Fibroblast of the aortic adventitia (primary cell): ENCODE measurements at regions not wholly inside any gene's neighbourhood (a gene's known extent, or its start where the extent isn't known, plus 50 kb on each side); places are given as distances from the start of the nearest gene placed in this dataset.
"Not testable (repeated sequence)": the region's sequence is repeated elsewhere in the genome, so short reads cannot be mapped to it uniquely, and the experiment has no call there.

ENCODE experiments used
- DNase-seq: peaks from one replicate; pipeline ENCODE4 v3.0.0-alpha.2; 2010; ENCODE audit warnings: low read depth
- H3K4me3 ChIP-seq: 2 replicates; pipeline ENCODE4 v1.5.1; 2011; ENCODE audit warnings: low read depth, mild to moderate bottlenecking, control low read depth, low read length, moderate library complexity
- TF ChIP-seq, protein P1 (sequence below): IDR thresholded peaks from 2 replicates; pipeline ENCODE4 v1.5.1; 2011; ENCODE audit warnings: mild to moderate bottlenecking, low read length, control low read depth, inconsistent platforms; ENCODE audit not compliant: insufficient read depth

DNA sequence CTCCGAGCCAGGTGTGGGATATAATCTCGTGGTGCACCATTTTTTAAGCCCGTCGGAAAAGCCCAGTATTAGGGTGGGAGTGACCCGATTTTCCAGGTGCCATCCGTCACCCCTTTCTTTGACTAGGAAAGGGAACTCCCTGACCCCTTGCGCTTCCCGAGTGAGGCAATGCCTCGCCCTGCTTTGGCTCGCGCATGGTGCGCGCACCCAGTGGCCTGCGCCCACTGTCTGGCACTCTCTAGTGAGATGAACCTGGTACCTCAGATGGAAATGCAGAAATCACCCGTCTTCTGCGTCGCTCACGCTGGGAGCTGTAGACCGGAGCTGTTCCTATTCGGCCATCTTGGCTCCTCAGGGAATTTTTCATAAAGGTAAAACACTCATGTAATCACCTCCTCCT lies 63.9 kb downstream of the RWDD3 start:
- not testable (repeated sequence) for DNase-seq, H3K4me3 ChIP-seq

GRCh38 chr1:95301091-95301490 lies 67.1 kb downstream of the RWDD3 start:
- TF ChIP-seq, protein P1, sequence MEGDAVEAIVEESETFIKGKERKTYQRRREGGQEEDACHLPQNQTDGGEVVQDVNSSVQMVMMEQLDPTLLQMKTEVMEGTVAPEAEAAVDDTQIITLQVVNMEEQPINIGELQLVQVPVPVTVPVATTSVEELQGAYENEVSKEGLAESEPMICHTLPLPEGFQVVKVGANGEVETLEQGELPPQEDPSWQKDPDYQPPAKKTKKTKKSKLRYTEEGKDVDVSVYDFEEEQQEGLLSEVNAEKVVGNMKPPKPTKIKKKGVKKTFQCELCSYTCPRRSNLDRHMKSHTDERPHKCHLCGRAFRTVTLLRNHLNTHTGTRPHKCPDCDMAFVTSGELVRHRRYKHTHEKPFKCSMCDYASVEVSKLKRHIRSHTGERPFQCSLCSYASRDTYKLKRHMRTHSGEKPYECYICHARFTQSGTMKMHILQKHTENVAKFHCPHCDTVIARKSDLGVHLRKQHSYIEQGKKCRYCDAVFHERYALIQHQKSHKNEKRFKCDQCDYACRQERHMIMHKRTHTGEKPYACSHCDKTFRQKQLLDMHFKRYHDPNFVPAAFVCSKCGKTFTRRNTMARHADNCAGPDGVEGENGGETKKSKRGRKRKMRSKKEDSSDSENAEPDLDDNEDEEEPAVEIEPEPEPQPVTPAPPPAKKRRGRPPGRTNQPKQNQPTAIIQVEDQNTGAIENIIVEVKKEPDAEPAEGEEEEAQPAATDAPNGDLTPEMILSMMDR, result no peak
- DNase-seq, result no peak
- no peak overlapping the region for H3K4me3 ChIP-seq

GRCh38 chr1:95301614-95302013 lies 67.6 kb downstream of the RWDD3 start:
- no peak overlapping the region for H3K4me3 ChIP-seq
- no peak for DNase-seq
- TF ChIP-seq, protein P1, result no peak

- no peak for DNase-seq
- no peak overlapping the region for H3K4me3 ChIP-seq
- TF ChIP-seq, protein P1, result no peak
Observed at GRCh38 chr1:95304803-95305202, 70.8 kb downstream of the RWDD3 start.

DNA sequence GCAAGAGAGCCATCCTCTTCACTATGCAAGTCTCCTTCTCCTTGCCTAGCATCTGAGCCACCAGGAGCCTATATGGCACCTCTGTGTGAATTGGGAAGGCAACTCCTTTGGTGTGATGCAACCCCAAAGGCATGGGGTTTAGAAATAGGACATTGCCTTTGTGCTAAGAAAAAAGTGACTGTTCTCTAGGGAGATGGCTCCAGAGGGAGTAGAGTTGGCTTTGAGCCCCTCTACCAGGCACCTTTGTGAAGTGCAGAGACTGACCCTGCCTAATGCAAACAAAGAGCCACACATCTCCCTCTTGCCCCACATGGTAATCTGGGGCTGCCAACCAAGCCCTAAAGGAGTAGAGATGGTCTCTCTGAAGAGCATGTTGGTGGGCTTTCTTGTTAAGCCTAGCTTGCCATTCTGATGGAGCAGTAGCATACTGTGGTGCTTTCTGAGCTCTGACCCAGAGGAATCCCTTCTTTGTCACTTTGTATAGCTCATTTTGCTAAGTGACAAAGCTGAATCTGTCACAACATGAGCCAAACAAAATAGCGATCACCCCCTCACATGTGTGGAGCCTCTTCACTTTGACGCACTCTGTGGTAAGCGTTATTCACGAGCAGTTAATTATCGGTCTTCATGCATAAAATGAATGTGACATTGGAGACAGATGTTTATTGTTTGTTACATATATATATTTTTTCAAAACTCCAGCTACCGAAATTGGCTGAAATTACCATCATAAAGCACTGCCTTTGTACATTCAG lies 74.4 kb downstream of the RWDD3 start:
- no peak overlapping the region for H3K4me3 ChIP-seq
- TF ChIP-seq, protein P1, result no peak
- DNase-seq, result no peak

DNA sequence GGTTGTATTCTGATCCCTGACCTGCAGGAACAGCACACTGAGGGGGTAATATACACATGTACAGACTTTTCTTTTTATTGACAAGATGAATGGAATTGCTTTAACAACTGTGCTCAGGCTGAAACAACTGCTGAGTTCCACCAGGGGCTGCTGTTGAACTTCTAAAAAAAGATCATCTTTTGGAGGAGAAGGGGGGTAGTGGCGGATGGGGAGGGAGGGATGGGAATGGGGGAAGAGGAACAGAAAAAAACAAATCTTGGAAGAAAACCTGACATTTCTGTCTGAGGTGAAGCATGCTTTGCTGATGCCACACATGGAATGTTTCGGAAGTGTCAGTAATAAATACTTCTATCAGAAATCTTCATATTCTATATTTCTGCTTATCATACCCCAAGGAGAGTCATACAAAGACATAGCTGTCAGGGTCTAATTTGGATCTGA lies 75.0 kb downstream of the RWDD3 start:
- TF ChIP-seq, protein P1, result peak; percentile 64
- peak; percentile 36 for DNase-seq
- H3K4me3 ChIP-seq, result no peak overlapping the region

DNA sequence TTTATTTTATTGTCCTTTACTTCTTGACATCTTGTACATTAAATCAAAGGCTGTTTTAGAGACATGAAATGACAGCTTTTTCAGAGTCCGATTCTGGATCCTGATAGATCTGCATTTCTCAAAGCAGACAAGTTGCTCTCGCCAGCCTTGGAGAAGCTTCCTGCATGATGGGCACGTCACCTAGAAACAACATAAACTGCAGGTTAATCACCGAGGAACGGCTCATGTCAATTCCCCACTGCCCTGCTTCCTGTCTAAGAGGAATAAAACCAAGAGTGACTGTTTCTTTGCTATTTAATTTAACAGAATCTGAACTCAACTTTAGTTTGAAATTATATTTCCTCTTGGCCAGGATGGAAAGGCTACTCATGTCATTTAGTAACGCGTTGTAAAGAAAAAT lies 77.0 kb downstream of the RWDD3 start:
- DNase-seq, result no peak
- TF ChIP-seq, protein P1, result no peak
- H3K4me3 ChIP-seq, result no peak overlapping the region
